ENCODE measurements at regions not wholly inside any gene's neighbourhood (a gene's known extent, or its start where the extent isn't known, plus 50 kb on each side); places are given as distances from the start of the nearest gene placed in this dataset.

DNA sequence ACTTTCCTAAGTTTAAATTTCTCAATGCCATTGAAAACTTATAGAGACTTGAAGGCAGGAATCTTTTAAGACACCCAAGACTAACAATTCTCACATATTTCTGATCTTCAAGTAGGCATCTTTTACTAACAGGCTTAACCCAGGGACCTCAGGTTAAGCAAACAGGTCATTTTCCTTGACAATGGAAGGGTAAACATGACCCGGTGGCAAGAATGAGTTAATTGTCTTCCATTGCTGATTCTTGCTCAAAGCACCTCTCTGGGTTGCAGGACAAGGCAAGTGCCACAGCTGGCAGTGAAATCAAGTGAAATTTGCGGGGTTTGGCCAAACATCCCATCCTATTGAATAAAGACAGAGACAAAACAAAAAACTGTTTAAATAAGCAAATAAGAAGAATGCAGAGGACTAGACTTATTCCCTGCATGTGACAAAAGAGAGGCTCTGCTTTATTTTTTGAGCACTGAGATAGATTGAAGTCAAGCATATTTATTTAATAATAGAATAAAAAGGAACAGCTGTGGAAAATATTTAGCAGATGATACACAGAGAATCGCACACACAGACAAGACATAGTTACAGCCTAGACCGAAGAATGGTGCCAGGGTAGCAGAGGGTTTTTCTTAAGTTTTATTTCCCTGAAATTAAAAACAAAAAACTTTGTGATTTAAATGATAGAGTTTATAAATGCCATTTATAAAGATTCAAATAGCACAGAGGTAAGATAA, 56.0 kb upstream of the MITF start:
- TF ChIP-seq, protein P1, sequence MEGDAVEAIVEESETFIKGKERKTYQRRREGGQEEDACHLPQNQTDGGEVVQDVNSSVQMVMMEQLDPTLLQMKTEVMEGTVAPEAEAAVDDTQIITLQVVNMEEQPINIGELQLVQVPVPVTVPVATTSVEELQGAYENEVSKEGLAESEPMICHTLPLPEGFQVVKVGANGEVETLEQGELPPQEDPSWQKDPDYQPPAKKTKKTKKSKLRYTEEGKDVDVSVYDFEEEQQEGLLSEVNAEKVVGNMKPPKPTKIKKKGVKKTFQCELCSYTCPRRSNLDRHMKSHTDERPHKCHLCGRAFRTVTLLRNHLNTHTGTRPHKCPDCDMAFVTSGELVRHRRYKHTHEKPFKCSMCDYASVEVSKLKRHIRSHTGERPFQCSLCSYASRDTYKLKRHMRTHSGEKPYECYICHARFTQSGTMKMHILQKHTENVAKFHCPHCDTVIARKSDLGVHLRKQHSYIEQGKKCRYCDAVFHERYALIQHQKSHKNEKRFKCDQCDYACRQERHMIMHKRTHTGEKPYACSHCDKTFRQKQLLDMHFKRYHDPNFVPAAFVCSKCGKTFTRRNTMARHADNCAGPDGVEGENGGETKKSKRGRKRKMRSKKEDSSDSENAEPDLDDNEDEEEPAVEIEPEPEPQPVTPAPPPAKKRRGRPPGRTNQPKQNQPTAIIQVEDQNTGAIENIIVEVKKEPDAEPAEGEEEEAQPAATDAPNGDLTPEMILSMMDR (IDR thresholded peaks at IDR 0.05) = no peak
- TF ChIP-seq POLR2A (IDR thresholded peaks at IDR 0.05) = no peak
